Ovary (tissue), 7 donors: ENCODE measurements at regions not wholly inside any gene's neighbourhood (a gene's known extent, or its start where the extent isn't known, plus 50 kb on each side); places are given as distances from the start of the nearest gene placed in this dataset.

Experiments used
- DNase-seq, 5 donors: peaks; one replicate each; pipeline ENCODE4 v3.0.0-alpha.2; 2019 to 2020
- H3K27ac ChIP-seq, 2 donors: fragments of 200-600 bp; one replicate each; pipeline versions ENCODE4 v1.5.1 to v1.8.0; 2019 to 2022
- H3K27me3 ChIP-seq: fragments of 200-600 bp; one replicate; pipeline ENCODE4 v1.8.0; 2022
- H3K36me3 ChIP-seq: fragments of 200-600 bp; sonication (generic); one replicate; pipeline ENCODE4 v1.5.1; 2019
- H3K4me1 ChIP-seq: one replicate; pipeline ENCODE4 v1.8.1; 2013; ENCODE audit warnings: mild to moderate bottlenecking, moderate library complexity; ENCODE audit not compliant: insufficient read depth
- H3K4me3 ChIP-seq: fragments of 200-600 bp; sonication (generic); one replicate; pipeline ENCODE4 v1.5.1; 2017
- H3K9me3 ChIP-seq, 2 donors: fragments of 200-600 bp in 1 of 2; sonication (generic) in 1 of 2; one replicate each; pipeline versions ENCODE4 v1.5.1 to v1.8.1; 2013 to 2019; ENCODE audit warnings: mild to moderate bottlenecking in 1 of 2, moderate library complexity in 1 of 2
- CTCF ChIP-seq, 3 donors: fragments of 450-650 bp in 2 of 3; fragments of 200-600 bp in 1 of 3; IDR thresholded peaks; one replicate each; pipeline versions ENCODE4 v1.5.1 to v1.8.0; 2016 to 2022; ENCODE audit warnings: antibody characterized with exemption in 3 of 3, mild to moderate bottlenecking in 1 of 3
- EP300 ChIP-seq: sonication (generic); formaldehyde crosslinking; IDR thresholded peaks from one replicate; pipeline ENCODE4 v1.6.1; 2017; ENCODE audit warnings: antibody characterized with exemption
- POLR2A ChIP-seq: fragments of 450-650 bp; IDR thresholded peaks from one replicate; pipeline ENCODE4 v1.6.1; 2017; ENCODE audit warnings: antibody characterized with exemption, mild to moderate bottlenecking, moderate library complexity
- WGBS, 3 donors: extraction: QIAGEN DNeasy Blood & Tissue Kit in 1 of 3; methylation state at CpG; one replicate each; pipeline versions ENCODE4 v1.1.5 to v1.1.7; 2013 to 2017; 5-methylcytosine and 5-hydroxymethylcytosine counted together
- intact Hi-C, 4 donors: fragments of 100-400 bp; cut with DNase I; formaldehyde crosslinking; loops; one replicate each; pipeline versions ENCODE4 v1.11.0 to v1.15.1; 2022 to 2023
- donor health status: DM: no; HTN: no; CAD: no; lungs with moderate emphysema.
- donor health status: DM: no; HTN: no; CAD: no.
- donor health status: Bipolar disorder and iron deficiency.
- donor health status: DM: no; HTN: no; CAD: no.
- donor health status: DM: yes; HTN: yes; CAD: no.

DNA sequence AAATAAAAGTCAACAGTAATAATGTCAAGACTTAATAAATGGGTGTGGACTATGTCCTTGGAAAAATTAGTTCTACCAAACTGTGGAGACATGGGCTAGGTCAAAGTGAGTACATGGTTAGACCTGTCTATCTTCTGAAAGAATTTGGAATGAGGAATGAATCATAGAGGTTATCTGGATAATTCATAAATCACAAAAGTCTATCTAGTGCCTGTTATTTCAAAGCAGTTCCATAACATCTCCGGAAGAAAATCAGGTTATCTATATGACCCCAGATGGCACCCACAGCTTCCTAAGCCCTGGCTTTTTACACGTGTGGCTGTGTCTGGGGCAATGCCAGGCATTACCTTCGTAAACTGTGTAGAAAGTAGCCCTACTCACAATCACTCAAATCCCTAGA lies 272.0 kb downstream of the ETAA1 start:
- intact Hi-C loops: no loop called here
- Histone ChIP-seq H3K27me3 (no peaks in the 10 kb centered on the region), H3K27ac (no peak overlapping the region), H3K9me3 (no peaks in the 10 kb centered on the region), H3K4me1 (no peaks in the 10 kb centered on the region), H3K36me3 (no peaks in the 10 kb centered on the region), H3K4me3 (no peak overlapping the region)
- 66 to 73% (median 69%) methylated on average over 3 of the region's 3 CpGs for WGBS, 3 donors
- no peak for TF ChIP-seq CTCF (IDR thresholded peaks at IDR 0.05)
- no peak for TF ChIP-seq POLR2A
- TF ChIP-seq EP300: no peak
- DNase-seq: no peak

DNA sequence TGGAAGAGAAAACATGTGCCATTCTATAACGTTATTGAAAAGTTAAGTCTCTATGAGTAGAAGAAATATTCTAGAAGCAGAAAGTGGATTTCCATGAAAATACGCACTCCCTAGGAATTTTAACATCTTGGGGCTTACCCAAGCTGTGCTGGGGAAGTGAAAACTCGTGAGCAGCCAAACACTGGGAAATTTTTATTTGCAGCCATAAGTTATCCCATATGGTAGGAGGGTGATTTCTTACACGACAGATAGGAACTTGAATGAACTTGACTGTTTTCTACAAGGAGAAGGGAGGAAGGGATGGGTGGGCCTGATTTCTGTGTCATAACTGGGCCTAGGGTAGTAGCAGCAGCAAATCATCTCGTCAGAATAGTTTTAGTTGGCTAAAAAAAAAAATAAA lies 272.6 kb downstream of the ETAA1 start:
- Histone ChIP-seq H3K36me3 (no peaks in the 10 kb centered on the region), H3K4me1 (no peaks in the 10 kb centered on the region), H3K27ac (no peak overlapping the region), H3K9me3 (no peaks in the 10 kb centered on the region), H3K4me3 (no peak overlapping the region), H3K27me3 (no peaks in the 10 kb centered on the region)
- WGBS, 3 donors: 33 to 41% (median 39%) methylated on average over 5 of the region's 5 CpGs
- intact Hi-C loops: no loop called here
- no peak for TF ChIP-seq POLR2A
- TF ChIP-seq EP300: no peak
- TF ChIP-seq CTCF (IDR thresholded peaks at IDR 0.05): no peak
- no peak for DNase-seq

DNA sequence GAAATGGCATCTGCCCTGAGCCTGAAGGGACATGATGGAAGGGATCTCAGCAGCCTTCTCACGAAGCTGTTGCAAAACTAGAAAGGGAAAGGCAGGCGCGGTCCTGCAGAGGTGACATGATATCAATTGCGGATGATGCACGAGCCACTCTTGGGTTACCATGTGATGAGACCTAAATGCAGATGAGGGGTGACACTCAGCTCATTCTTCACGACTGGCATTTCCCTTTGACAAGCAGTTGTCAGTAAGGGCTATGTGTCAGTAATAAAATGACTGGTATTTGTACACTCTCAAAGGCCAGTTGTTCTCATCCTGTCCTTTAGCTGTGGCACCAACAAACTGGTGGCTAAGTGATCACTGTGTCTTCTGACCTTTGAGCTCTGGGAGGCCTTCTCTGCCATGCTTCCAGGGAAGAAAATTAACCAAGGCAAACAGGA lies 273.6 kb downstream of the ETAA1 start:
- Histone ChIP-seq H3K4me1 (no peaks in the 10 kb centered on the region), H3K4me3 (no peak overlapping the region), H3K9me3 (no peaks in the 10 kb centered on the region), H3K27me3 (no peaks in the 10 kb centered on the region), H3K27ac (no peak overlapping the region), H3K36me3 (no peaks in the 10 kb centered on the region)
- TF ChIP-seq CTCF (IDR thresholded peaks at IDR 0.05) (no peak), EP300 (no peak), POLR2A (no peak)
- WGBS, 3 donors: 86 to 92% (median 90%) methylated on average over 6 of the region's 6 CpGs
- no peak for DNase-seq
- intact Hi-C loops: no loop called here

GRCh38 chr2:67671464-67672450 lies 274.6 kb downstream of the ETAA1 start:
- H3K27me3 ChIP-seq: no peaks in the 10 kb centered on the region
- H3K36me3 ChIP-seq: no peaks in the 10 kb centered on the region
- no peak for DNase-seq
- intact Hi-C loops: no loop called here
- H3K4me3 ChIP-seq: no peak overlapping the region
- no peak overlapping the region for H3K27ac ChIP-seq
- TF ChIP-seq EP300: no peak
- no peak for TF ChIP-seq CTCF (IDR thresholded peaks at IDR 0.05)
- no peak for TF ChIP-seq POLR2A
- no peaks in the 10 kb centered on the region for H3K4me1 ChIP-seq
- WGBS, 3 donors: 86 to 91% (median 90%) methylated on average over 10 of the region's 10 CpGs
- no peaks in the 10 kb centered on the region for H3K9me3 ChIP-seq
